ENCODE measurements at regions not wholly inside any gene's neighbourhood (a gene's known extent, or its start where the extent isn't known, plus 50 kb on each side); places are given as distances from the start of the nearest gene placed in this dataset.
"Not testable (repeated sequence)": the region's sequence is repeated elsewhere in the genome, so short reads cannot be mapped to it uniquely, and the experiment has no call there.

DNA sequence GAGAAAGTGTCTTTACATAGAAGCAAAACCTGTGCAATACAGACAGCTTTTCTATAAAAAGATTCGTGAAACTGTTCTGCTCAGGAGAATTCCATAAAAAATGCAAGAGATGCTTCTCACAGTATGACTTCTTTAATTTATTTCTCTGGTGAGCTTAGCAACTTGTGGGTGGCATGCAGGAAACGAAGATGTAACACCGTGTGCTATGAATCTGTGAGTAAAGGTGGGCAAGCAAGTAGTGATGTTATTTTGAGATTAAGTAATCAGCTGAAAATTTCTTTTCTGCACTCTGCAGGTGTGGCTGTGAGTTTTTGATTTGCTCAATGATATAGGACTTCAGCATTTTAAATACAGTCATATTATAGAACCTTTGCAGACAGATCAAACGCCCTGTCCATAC lies 656.8 kb upstream of the NCAM2 start:
- no peak for DNase-seq (ENCODE audit: low read depth in 2 of 2)

- no peak for DNase-seq (ENCODE audit: low read depth in 2 of 2)
Measured at GRCh38 chr21:20343186-20343585, 655.0 kb upstream of the NCAM2 start.

DNA sequence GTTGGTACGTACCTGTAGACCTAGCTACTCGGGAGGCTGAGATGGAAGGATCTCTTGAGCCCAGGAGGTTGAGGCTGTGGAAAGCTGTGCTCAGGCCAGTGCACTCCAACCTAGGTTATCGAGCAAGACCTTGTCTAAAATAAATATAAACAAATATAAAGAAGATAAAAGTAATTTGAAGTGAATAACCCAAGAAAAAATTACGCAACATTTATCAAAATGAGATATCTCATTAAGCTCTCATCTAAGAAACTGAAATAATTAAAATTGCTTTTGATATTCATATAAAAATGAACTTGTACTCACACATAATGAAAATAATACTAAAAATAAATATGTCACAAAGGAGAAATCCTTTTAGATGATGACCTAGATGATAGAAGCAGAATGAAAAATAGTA lies 647.1 kb upstream of the NCAM2 start:
- no peak for DNase-seq (ENCODE audit: low read depth in 2 of 2)

DNA sequence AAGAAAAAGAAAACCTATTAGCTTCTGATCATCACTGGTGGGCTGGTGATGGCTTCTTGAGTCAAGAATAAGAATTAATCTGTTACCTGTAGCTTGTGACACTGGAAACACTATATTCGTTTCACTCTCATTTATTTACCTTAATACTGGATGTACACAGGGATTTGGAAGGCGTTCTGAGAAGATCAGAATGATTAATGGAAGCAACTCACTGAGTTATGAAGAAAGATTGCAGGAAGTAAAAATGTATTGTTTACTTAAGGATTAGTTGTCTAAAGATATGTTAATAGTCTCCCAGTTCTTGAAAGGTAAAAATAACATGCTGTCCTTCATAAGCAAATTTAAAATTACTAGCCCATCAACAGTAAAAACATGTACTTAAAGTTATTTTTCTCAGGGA lies 644.9 kb upstream of the NCAM2 start:
- no peak for DNase-seq (ENCODE audit: low read depth in 2 of 2)

DNA sequence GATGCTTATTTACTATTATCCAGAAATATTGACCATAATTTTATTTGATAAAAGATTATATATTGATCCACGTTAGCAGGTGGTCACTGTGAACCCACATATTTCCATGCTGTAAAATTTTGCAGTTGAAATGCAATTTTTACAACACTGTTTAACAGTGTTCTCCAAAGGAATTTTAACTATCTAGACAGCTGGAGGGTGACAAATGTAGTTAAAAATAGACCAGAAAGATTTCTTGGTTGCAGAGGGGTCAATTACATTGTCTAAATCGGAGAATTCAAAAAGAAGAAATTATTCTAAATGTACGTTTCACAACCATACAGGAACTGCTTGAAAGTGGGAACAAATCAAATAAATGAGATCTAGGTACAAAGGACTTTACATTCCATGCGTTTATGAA lies 625.2 kb upstream of the NCAM2 start:
- no peak for DNase-seq (ENCODE audit: low read depth in 2 of 2)

DNA sequence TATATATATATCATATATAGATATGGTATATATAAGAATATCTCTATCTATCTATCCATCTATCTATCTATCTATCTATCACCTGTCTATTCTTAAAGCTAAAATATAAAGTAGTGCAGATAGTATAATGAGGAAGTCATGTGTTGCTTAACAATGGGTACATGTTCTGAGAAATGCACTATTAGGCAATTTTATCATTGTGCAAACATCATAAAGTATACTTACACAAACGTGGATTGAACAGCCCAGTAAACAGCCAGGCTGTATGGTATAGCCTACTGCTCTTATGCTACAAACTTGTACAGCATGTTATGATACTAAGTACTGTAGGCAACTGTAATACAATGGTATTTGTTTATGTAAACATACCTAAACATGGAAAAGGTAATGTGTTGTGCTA lies 621.0 kb upstream of the NCAM2 start:
- no peak for DNase-seq (ENCODE audit: low read depth in 2 of 2)

- no peak for DNase-seq (ENCODE audit: low read depth in 2 of 2)
Measured at GRCh38 chr21:20388400-20388799, 609.8 kb upstream of the NCAM2 start.

DNA sequence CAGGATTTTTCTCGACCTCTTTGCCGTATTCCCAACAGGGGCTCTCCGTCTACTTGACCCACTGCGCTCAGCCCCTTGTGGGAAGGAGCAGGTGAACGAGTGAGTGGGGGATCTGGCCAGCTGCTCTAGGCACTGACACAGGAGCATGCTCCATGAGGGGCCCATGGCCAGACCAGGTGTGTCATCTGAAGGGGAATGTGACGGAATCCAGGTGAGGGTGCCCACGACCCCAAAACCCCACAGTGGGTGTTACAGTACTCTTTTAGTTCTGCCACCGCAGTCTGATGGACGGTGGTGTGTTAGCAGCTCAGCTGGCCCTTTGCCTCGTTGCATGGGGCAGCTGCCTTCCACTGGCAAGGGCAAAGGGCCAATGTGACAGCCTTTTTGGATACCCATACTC lies 601.4 kb upstream of the NCAM2 start:
- DNase-seq (ENCODE audit: low read depth in 2 of 2), result no peak

GRCh38 chr21:20404915-20405314 lies 593.3 kb upstream of the NCAM2 start:
- DNase-seq (ENCODE audit: low read depth in 2 of 2), result no peak

GRCh38 chr21:20418353-20418752 lies 579.9 kb upstream of the NCAM2 start:
- DNase-seq (ENCODE audit: low read depth in 2 of 2), result no peak

DNA sequence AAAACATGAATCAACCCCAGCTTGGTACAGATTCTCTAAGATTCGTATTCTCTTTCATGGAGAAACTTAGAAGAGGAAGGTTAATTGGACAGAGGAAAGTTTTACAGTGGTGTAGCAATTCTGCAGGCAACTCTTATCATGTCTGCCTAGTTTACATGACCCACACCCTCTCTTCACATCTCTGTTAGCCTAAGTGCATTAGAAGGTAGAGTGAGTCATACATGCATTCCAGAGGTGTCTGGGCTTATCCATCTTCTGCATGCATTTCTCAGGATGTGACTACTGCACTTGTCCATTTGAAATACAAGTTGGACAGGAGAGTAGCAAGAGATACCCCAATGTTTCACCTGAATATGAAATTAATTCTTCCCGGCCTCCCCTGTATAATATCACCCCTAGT lies 578.4 kb upstream of the NCAM2 start:
- no peak for DNase-seq (ENCODE audit: low read depth in 2 of 2)

- DNase-seq (ENCODE audit: low read depth in 2 of 2), result no peak
Measured at GRCh38 chr21:20424943-20425342, 573.3 kb upstream of the NCAM2 start.

GRCh38 chr21:20425856-20426255 lies 572.4 kb upstream of the NCAM2 start:
- DNase-seq (ENCODE audit: low read depth in 2 of 2), result no peak

DNA sequence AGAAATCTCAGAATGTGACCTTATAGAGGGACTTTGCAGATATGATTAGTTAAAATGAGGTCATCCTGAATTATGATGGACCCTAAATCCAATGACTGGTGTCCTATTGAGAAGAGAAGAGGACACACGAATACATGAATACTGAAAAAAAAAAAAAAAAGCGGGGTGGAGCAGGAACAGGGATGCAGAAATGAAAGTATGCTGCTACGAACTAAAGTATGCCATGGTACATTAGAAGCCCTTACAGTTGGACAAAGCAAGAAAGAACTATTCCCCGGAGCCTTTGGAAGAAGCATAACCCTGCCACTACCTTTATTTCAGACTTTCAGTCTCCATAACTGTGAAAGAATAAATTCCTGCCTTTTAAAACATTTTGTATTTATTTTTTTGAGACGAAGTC lies 557.9 kb upstream of the NCAM2 start:
- DNase-seq (ENCODE audit: low read depth in 2 of 2), result no peak

- no peak for DNase-seq (ENCODE audit: low read depth in 2 of 2)
Measured at GRCh38 chr21:20443558-20444155, 554.6 kb upstream of the NCAM2 start.

DNA sequence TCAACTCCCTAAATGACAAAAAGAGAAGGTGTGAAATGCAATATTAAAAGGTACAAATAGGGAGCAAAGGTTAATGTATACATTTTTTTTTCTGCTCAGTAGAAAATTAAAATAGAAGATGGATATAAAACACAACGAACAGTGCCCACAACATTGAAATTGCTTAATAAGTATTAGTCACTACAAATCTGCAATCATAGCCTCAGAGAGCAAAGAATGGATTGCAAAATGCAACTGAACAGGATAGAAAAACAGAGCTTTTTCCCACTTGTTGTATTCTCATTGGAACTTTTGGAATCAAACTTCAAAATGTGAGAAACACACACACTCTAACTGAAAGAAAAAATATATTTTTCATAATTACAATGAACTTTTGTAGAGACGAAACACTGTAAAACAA lies 552.2 kb upstream of the NCAM2 start:
- DNase-seq (ENCODE audit: low read depth in 2 of 2), result no peak

- no peak for DNase-seq (ENCODE audit: low read depth in 2 of 2)
Measured at GRCh38 chr21:20451046-20451445, 547.2 kb upstream of the NCAM2 start.

- no peak for DNase-seq (ENCODE audit: low read depth in 2 of 2)
Measured at GRCh38 chr21:20452935-20453334, 545.3 kb upstream of the NCAM2 start.

DNA sequence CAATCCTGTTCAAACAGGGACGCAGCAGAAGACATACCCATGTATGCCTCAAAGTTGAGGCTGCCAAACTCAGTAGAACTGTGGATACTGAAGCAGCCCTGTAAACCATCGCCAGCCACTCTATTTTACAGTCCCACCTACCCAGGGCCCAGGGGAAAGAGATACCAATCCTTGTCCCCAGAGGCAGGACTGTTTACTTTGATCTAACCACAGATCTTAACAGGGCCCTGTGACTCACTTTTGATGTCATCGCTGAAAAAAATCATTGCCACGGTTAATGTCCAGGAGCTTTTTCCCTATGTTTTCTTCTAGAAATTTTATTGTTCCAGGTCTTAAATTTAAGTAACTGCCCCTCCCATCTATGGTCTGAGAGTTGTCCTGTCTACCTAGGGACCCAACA lies 538.4 kb upstream of the NCAM2 start:
- no peak for DNase-seq (ENCODE audit: low read depth in 2 of 2)

DNA sequence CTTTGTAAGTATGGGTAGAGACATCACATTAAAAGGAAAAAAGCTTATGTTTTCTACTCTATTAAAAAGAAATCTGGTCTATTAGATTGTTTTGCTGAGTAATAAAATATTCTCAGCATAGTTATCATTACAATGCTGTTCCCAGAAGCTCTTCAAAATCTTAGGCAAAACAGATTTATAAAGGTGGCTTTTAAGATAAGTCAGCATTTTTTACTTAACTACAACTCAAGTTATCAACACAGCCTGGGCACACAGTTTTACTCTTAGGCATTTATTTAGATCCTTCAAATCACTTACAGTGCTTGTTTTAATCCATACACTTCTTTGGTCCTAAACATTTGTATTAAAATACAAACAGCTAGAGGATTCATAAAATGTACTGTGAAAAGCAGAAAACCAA lies 534.8 kb upstream of the NCAM2 start:
- DNase-seq (ENCODE audit: low read depth in 2 of 2), result no peak

GRCh38 chr21:20469361-20469760 lies 528.8 kb upstream of the NCAM2 start:
- DNase-seq (ENCODE audit: low read depth in 2 of 2), result no peak

- no peak for DNase-seq (ENCODE audit: low read depth in 2 of 2)
Measured at GRCh38 chr21:20486303-20486702, 511.9 kb upstream of the NCAM2 start.

DNA sequence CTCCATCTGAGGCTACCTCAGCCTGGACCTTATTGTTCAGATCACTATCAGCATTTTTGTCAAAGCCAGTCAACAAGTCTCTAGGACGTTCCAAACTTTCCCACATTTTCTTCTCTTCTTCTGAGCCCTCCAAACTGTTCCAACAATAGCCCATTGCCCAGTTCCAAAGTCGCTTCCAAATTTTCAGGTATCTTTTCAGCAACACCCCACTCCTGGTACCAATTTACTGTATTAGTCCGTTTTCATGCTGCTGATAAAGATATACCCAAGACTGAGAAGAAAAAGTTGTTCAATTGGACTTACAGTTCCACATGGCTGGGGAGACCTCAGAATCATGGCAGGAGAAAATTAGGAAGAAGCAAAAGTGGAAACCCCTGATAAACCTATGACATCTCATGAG lies 495.3 kb upstream of the NCAM2 start:
- not testable (repeated sequence) for DNase-seq (ENCODE audit: low read depth in 2 of 2)

DNA sequence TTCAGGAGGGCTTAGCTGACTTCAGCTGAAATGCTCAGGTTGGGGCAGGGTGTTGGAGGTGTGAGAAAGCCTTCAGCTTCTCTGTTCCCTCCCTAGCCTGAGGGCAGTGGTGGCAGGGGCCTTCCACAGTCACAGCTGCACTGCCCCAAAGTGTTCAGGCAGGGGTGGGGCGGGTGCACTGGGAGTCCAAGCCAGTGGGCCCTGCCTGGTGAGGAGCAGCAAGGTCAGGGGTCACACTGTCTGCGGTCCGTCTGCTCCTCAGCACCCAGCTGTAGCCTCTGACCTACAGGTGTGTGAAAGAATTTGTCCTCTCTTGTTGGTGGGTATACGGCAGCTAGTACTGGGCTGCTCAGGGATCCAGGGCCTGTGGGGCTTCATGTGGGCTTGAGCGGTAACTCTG lies 490.4 kb upstream of the NCAM2 start:
- DNase-seq (ENCODE audit: low read depth in 2 of 2), result no peak

Measured in stimulated activated CD8-positive, alpha-beta memory T cell treated with anti-CD3 and anti-CD28 coated beads, Interleukin-7, amount 100 ng/mL, for 4 hours (primary cell).